HL-60/S4 treated with retinoic acid at 250 ng/mL for 4 days and 3 days (cell line): ENCODE measurements at regions not wholly inside any gene's neighbourhood (a gene's known extent, or its start where the extent isn't known, plus 50 kb on each side); places are given as distances from the start of the nearest gene placed in this dataset.

Experiments used
- in situ Hi-C: fragments of 300-500 bp; cut with MboI; formaldehyde crosslinking; loops from 2 replicates; pipeline ENCODE4 v1.7.0; 2022; ENCODE audit warnings: low sequenced_read_pairs

GRCh38 chr7:21214657-21215056, 213.2 kb upstream of the SP4 start:
- in situ Hi-C loops, result no loop called here

- in situ Hi-C loops, result no loop called here
These were observed 212.6 kb upstream of the SP4 start for GRCh38 chr7:21215307-21215706.

DNA sequence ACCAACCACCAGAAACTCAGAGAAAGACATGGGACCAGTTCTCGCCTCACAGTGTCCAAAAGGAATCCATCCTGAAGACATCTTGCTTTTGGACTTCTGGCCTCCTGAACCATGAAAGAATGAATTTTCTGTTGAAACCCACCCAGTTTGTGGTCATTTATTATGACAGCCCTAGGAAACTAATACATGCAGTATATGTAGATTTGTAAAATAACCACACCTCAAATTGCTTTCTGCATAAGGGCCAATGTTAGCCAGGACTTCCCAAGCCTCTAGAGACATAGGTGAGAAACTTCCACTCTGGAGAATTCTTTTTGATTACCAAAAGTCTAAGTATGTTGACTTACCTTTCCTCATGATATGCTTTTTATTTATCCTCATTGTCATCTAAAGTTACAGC, 210.5 kb upstream of the SP4 start:
- in situ Hi-C loops, result no loop called here

DNA sequence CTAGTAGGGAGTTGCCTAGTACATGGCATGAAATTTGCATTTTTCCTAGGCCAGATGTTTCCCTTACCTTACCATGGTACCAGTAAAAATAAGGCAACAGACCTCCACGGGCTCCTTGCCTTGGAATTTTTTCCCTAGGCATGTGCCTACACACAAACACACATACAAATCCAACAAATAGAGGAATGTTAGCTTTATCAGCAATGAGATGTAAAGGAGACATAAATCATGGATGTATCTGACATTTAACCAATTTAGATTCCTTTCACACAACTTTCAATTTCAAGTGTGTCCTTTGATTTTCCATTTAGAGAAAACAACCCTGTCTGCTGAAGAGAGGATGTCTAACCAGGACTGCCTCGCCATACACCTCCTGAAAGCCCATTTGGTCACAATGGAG, 209.7 kb upstream of the SP4 start:
- in situ Hi-C loops, result no loop called here

- in situ Hi-C loops, result no loop called here
These were observed 206.8 kb upstream of the SP4 start for GRCh38 chr7:21221130-21221529.

GRCh38 chr7:21238400-21239116, 189.3 kb upstream of the SP4 start:
- in situ Hi-C loops, result no loop called here

DNA sequence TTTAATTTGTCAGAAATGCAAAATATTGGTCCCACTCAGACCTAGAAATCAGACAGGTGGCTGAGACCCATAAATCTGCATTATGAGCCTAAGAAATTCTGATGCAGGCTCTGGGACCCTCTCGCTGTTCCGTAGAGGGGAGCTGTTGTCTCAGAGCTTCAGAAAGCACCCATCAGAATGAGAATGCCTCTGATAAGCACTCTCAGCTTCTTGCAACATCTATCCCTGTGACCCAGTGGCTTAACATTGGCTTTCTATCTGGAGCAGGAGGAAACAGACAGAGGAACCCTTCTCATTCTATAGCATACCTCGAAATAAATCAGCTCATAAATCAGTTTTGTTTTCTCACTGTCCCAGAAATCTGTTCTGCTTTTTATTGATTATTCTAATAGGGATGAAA, 184.6 kb upstream of the SP4 start:
- in situ Hi-C loops, result no loop called here

DNA sequence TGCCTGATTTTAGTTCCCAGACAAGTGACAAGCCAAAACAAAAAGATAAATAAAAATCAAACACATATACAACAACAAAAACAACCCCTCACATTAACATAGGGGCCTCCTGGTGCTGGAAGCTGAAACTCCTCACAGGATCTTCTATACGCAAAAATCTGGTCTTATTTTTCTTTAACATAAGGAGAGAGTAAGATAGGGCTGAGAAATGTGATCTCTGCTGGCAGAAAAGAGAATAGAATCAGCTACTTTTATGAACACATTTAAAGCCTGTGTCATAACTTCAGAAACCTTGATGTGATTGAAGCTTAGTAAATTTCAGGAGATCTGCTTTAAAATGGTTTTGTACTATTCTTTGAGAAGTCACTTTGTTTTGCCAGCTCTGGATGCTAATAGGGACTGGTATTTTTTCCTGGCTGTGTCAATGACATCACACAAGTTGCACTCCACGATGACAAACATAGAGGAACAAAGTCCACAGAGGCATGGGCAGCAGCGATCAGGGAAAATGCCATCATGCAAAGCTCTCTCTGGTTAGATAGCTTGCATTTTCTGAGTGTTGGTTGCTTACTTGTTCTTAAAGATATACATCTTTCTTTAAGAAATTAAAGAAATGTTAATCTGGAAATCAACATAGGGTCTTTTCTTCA, 176.6 kb upstream of the SP4 start:
- in situ Hi-C loops, result loop anchor here (25.0 kb wide), 1 partner anchor 261 kb away; no protein-coding TSS in a partner anchor

DNA sequence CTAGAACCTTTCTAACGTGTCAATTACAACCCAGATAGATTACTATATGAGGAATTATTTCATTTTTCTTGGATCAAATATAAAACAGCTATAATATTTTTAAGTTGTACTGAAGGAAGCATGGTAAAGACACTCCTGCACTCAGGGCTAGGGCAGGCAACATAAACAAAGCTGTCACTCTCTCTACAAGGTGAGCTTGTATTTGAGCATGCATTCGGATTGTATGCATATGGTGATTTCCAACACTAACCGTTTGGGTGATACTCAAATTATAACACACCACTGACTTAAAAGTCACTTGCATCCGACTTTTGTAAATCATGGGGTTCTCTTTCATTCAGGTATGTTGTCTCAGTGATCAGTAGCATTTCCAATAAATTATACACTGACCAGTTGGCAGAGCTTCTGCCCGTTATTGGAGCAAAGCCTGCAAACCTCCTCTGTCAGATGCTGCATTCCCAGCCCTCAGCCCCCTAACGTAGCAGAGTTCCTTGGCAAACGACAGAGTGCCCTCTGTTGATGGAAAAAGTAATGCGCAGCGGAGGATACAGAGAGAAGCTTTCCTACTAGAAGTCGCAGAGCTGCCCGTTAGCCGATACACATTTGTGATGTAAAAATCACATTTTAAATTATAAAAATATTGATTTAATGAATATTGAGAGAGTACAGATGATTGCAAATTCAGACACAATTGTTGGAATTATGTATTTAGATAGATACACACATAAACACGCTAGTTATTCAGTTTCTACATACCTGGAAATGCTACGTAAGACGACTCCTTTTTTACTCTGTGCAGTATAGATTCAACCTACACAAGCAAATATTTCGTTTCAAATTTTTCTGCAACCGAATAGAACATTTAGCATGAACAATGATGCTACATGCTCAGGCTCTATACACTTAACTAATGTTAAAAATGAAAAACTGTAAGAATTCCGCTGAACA, 173.9 kb upstream of the SP4 start:
- in situ Hi-C loops, result loop anchor here (25.0 kb wide), 1 partner anchor 258 kb away; no protein-coding TSS in a partner anchor

DNA sequence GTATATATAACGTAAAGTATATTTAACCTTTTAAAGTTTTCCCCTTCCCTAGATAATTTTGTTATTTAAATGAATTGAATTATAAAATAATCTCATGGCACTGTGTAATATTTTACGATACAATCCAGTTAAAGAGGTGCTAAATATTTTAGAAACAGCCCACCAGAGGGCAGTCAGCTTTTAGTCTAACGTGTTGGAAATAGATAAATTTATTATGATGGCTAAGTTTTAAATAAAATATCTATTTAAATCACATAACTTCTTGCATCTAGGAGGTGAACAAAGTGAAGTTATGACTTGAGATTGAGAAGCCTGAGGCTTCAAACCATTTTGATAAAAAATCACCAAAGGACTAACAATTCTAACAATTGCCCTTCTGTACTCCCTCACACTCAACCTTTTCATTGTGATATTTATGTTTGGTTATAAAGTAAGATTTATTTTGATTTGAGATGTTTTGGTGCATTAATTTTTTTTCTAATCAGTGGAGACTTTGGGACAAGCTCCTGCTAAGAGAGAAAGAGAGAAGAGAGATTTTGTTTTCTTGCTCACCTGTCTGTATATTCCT, 171.5 kb upstream of the SP4 start:
- in situ Hi-C loops, result loop anchor here (25.0 kb wide), 1 partner anchor 256 kb away; no protein-coding TSS in a partner anchor

DNA sequence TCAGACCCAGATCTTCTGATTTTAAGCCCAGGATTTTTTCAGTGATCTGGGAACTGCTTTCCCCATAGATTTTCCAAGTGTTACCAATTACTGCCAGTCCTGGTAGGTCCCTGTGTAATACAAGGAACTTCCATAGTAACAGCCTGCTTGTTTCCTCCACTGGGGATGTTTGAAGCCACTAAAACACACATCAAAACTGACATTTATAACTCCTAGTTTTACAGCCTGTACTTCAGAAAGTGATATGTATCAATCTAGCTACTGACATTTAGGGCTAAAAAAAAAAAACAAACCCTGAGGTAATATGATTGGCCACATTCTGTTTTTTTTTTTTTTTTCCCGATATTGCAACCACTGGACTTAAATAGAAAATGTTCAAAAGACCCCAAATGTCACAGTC, 166.9 kb upstream of the SP4 start:
- in situ Hi-C loops, result loop anchor here (25.0 kb wide), 1 partner anchor 251 kb away; no protein-coding TSS in a partner anchor

- in situ Hi-C loops, result loop anchor here (25.0 kb wide), 1 partner anchor 250 kb away; no protein-coding TSS in a partner anchor
These were observed 166.0 kb upstream of the SP4 start for GRCh38 chr7:21261627-21262594.

GRCh38 chr7:21269021-21269420, 158.9 kb upstream of the SP4 start:
- in situ Hi-C loops, result loop anchor here (25.0 kb wide), 1 partner anchor 243 kb away; no protein-coding TSS in a partner anchor

DNA sequence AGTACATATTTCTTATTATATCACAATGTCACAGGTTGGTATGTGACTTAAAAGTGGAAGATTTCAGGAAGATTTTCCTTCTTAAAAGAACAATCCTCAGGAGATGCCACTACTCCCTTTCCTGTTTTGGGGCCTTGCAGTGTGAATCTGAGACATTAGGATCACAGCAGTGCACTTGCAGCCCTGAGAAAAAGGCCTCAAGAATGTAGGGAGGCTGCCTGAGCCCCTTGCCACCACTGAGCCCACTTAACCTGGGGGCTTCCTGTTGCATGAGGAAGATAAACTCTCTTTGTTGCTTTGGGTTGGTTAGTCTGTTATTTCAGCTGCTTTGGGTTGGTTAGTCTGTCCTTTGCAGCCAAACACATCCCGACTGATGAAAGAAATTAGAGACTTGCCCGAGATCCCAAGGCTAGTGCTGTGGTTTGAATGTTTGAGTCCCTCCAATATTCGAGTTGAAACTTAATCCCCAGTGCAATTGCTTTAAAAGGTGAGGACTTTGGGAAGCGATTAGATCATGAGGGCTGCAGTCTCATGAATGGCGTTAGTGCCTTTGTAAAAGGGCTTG, 151.3 kb upstream of the SP4 start:
- in situ Hi-C loops, result loop anchor here (25.0 kb wide), 1 partner anchor 736 kb away; no protein-coding TSS in a partner anchor

GRCh38 chr7:21278944-21279343, 148.9 kb upstream of the SP4 start:
- in situ Hi-C loops, result loop anchor here (25.0 kb wide), 1 partner anchor 733 kb away; no protein-coding TSS in a partner anchor

GRCh38 chr7:21281193-21281592, 146.7 kb upstream of the SP4 start:
- in situ Hi-C loops, result loop anchor here (25.0 kb wide), 1 partner anchor 731 kb away; no protein-coding TSS in a partner anchor

DNA sequence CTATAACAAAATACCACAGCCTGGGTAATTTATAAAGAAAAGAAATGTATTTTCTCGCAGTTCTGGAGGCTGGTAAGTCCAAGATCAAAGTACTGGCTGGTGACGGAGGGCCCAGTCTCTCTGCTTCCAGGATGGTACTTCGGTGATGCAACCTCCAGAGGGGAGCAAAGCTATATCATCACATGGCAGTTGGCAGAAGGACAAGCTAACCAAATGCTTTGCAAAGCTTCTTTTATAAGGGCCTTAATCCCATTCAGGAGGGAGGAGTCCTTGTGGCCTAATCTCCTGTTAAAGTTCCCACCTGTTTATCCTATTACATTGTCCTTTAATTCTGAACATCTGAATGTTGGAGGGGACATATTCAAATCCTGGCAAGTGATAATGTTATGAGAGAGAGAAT, 134.1 kb upstream of the SP4 start:
- in situ Hi-C loops, result loop anchor here (25.0 kb wide), 1 partner anchor 719 kb away; no protein-coding TSS in a partner anchor

GRCh38 chr7:21299766-21300165, 128.1 kb upstream of the SP4 start:
- in situ Hi-C loops, result loop anchor here (25.0 kb wide), 1 partner anchor 713 kb away; no protein-coding TSS in a partner anchor

DNA sequence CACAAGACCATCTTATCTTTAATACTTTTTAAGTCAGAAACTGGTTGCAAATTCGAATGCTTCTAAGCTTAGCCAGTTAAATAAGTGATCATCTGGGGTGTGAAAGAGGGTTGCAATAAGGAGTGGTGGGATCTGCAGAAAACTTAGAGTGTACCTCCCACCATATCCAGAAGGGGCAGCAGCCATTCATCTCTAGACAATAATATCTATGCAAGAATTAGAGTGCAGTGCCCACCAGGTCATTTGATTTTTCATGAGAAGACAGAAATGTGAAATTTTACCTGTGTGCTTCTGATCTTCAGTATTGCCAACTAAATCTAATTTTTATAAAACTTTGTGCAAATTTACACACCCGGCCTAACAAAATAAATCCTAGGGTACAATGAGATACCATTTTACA, 127.2 kb upstream of the SP4 start:
- in situ Hi-C loops, result no loop called here
